Endothelial cell of umbilical vein (primary cell): ENCODE measurements at regions not wholly inside any gene's neighbourhood (a gene's known extent, or its start where the extent isn't known, plus 50 kb on each side); places are given as distances from the start of the nearest gene placed in this dataset.

Experiments used
- BruUV-seq: library from RNA; stranded (reverse); fragments of 400-500 nt; replicated peaks from 2 replicates; lab custom pipeline; 2021; lab: Mats Ljungman, UMichigan
- CTCF ChIA-PET: fragments of 300-600, 350-600 bp; sonication (Branson Sonifier 250); formaldehyde crosslinking; loops from one replicate; lab custom pipeline; 2021; ENCODE audit warnings: antibody characterized with exemption, inconsistent platforms; lab: Charles Lee
- POLR2A ChIA-PET: fragments of 300-600, 350-600 bp; sonication (Branson Sonifier 250); formaldehyde crosslinking; loops from one replicate; lab custom pipeline; 2021; ENCODE audit warnings: antibody characterized with exemption, inconsistent platforms; lab: Charles Lee
- DNase-seq: peaks from one replicate; pipeline ENCODE4 v3.0.0-alpha.2; 2011; ENCODE audit warnings: low read depth, low spot score
- FAIRE-seq: peaks from 2 replicates; lab custom pipeline; 2011; peaks lifted over from hg19 to GRCh38; lab: Jason Lieb, UNC
- H2AFZ ChIP-seq: 2 replicates; pipeline ENCODE4 v1.6.0; 2012; ENCODE audit warnings: low read depth, low read length, control low read depth, inconsistent platforms
- H3K27ac ChIP-seq: 2 replicates; pipeline ENCODE4 v1.5.1; 2011; ENCODE audit warnings: low read depth, mild to moderate bottlenecking, control low read depth, low read length, moderate library complexity; ENCODE audit not compliant: insufficient read depth
- H3K27me3 ChIP-seq, 2 experiments: 2 replicates each; pipeline versions ENCODE4 v1.6.0 to v1.6.1; 2011; ENCODE audit warnings: low read length in 2 of 2, mixed read lengths in 1 of 2; ENCODE audit not compliant: control insufficient read depth in 2 of 2, insufficient read depth in 2 of 2
- H3K36me3 ChIP-seq, 2 experiments: 2 replicates in 1 of 2; 3 replicates in 1 of 2; pipeline ENCODE4 v1.5.1; 2011; ENCODE audit warnings: low read length in 2 of 2, mild to moderate bottlenecking in 1 of 2, moderate library complexity in 1 of 2; ENCODE audit not compliant: control insufficient read depth in 2 of 2, insufficient read depth in 2 of 2; ENCODE audit errors: extremely low read depth in 1 of 2
- H3K4me1 ChIP-seq: 3 replicates; pipeline ENCODE4 v1.5.1; 2011; ENCODE audit warnings: mild to moderate bottlenecking, low read length; ENCODE audit not compliant: control insufficient read depth, insufficient read depth; ENCODE audit errors: extremely low read depth
- H3K4me2 ChIP-seq: 2 replicates; pipeline ENCODE4 v1.6.1; 2011; ENCODE audit warnings: low read length, control low read depth, mixed read lengths; ENCODE audit not compliant: insufficient read depth
- H3K4me3 ChIP-seq, 3 experiments: fragments of 200-600 bp in 1 of 3; sonication (generic), shearing (Covaris generic) in 1 of 3; replicated peaks in 1 of 3; 2 replicates each; pipeline ENCODE4 v1.5.1; 2011 to 2016; ENCODE audit warnings: control low read depth in 3 of 3, low read length in 3 of 3, mild to moderate bottlenecking in 2 of 3, inconsistent platforms in 1 of 3, low read depth in 1 of 3, moderate library complexity in 1 of 3; ENCODE audit not compliant: insufficient read depth in 1 of 3
- H3K79me2 ChIP-seq: 2 replicates; pipeline ENCODE4 v1.6.0; 2012; ENCODE audit warnings: low read length, inconsistent platforms; ENCODE audit not compliant: control insufficient read depth, insufficient read depth
- H3K9ac ChIP-seq: replicated peaks from 2 replicates; pipeline ENCODE3; 2011; ENCODE audit warnings: low read length, control low read depth; ENCODE audit not compliant: insufficient read depth; ENCODE audit errors: extremely low read depth
- H3K9me1 ChIP-seq: replicated peaks from 3 replicates; pipeline ENCODE4 v1.6.0; 2011; ENCODE audit warnings: mild to moderate bottlenecking, low read length; ENCODE audit not compliant: control insufficient read depth, insufficient read depth; ENCODE audit errors: extremely low read depth
- H3K9me3 ChIP-seq: replicated peaks from 2 replicates; pipeline ENCODE4 v1.5.1; 2012; ENCODE audit warnings: low read length, inconsistent platforms; ENCODE audit not compliant: control insufficient read depth, insufficient read depth
- H4K20me1 ChIP-seq: replicated peaks from 2 replicates; pipeline ENCODE3; 2011; ENCODE audit warnings: mild to moderate bottlenecking, low read length; ENCODE audit not compliant: control insufficient read depth, insufficient read depth; ENCODE audit errors: extremely low read depth
- EZH2 ChIP-seq: IDR thresholded peaks from 2 replicates; pipeline ENCODE4 v1.6.1; 2012; ENCODE audit warnings: borderline replicate concordance, low read depth, mild to moderate bottlenecking, moderate library complexity, low read length, inconsistent platforms; ENCODE audit not compliant: severe bottlenecking
- FOS ChIP-seq: IDR thresholded peaks from 2 replicates; pipeline ENCODE4 v1.6.1; 2011; ENCODE audit warnings: mild to moderate bottlenecking, low read length, moderate library complexity, borderline replicate concordance; ENCODE audit not compliant: insufficient read depth
- JUN ChIP-seq: IDR thresholded peaks from 2 replicates; pipeline ENCODE4 v1.6.1; 2011; ENCODE audit warnings: borderline replicate concordance, low read depth; ENCODE audit not compliant: insufficient read length, insufficient read depth
- MYC ChIP-seq: IDR thresholded peaks from one replicate; pipeline ENCODE4 v1.6.1; 2011; ENCODE audit warnings: mild to moderate bottlenecking, low read depth, low read length
- POLR2A ChIP-seq: IDR thresholded peaks from 2 replicates; pipeline ENCODE4 v1.6.1; 2012; ENCODE audit warnings: low read depth, mild to moderate bottlenecking, control low read depth, low read length
- dilution Hi-C: fragments of 300-500 bp; cut with MboI; formaldehyde crosslinking; loops from one replicate; pipeline ENCODE4 v1.15.0; 2019; ENCODE audit warnings: low sequenced_read_pairs; ENCODE audit not compliant: extremely low pct_ligation_motif_present
- intact Hi-C: fragments of 100-400 bp; cut with micrococcal nuclease; formaldehyde crosslinking; loops from one replicate; pipeline ENCODE4 v1.10.0; 2022
- TF ChIP-seq, protein P1 (sequence below): IDR thresholded peaks from 2 replicates; pipeline ENCODE4 v1.6.1; 2011; ENCODE audit not compliant: insufficient read depth, insufficient read length
- TF ChIP-seq, protein P2 (sequence below), 2 donors: IDR thresholded peaks; 1 replicate in 1 of 2; 2 replicates in 1 of 2; pipeline ENCODE4 v1.5.1; 2011; ENCODE audit warnings: low read length in 2 of 2, mild to moderate bottlenecking in 2 of 2, moderate library complexity in 2 of 2, control low read depth in 1 of 2, inconsistent platforms in 1 of 2, low read depth in 1 of 2; ENCODE audit not compliant: insufficient read depth in 1 of 2; ENCODE audit errors: extremely low read depth in 1 of 2

DNA sequence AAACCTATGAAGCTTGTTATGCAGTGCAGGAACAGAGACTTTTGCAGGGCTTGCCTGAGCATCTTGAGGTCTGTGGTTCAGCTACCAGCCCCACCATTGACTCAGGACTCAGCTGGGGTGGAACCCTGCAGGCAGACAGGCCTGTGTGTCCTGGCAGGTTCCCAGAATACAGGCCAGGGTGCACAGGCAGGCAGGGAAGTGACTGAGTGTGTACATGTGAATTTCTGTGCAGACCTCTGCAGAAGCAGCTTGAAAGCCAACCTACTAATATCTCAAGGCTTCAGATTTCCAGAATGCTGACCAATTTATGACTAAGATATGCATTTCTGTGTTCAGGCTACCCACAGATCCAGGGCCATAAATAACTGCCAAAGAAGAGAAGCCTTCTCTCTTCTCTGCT, 254.4 kb downstream of the DLEU7 start:
- Histone ChIP-seq H4K20me1 (no peaks in the 10 kb centered on the region), H3K9me3 (no peaks in the 10 kb centered on the region), H3K36me3 (no peaks in the 10 kb centered on the region), H3K4me3 (no peak overlapping the region), H2AFZ (no peak overlapping the region), H3K9ac (no peak overlapping the region), H3K4me1 (peaks cover 5% of the 10 kb centered on the region), H3K27ac (no peak overlapping the region), H3K79me2 (no peaks in the 10 kb centered on the region), H3K4me2 (no peak overlapping the region), H3K9me1 (no peaks in the 10 kb centered on the region), H3K27me3 (peaks cover 5 to 8% of the 10 kb centered on the region in 2 experiments)
- intact Hi-C loops, result no loop called here
- no peak for TF ChIP-seq MYC
- TF ChIP-seq, protein P1, sequence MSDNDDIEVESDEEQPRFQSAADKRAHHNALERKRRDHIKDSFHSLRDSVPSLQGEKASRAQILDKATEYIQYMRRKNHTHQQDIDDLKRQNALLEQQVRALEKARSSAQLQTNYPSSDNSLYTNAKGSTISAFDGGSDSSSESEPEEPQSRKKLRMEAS, result no peak
- TF ChIP-seq JUN, result no peak
- no peak for TF ChIP-seq EZH2
- TF ChIP-seq, protein P2, sequence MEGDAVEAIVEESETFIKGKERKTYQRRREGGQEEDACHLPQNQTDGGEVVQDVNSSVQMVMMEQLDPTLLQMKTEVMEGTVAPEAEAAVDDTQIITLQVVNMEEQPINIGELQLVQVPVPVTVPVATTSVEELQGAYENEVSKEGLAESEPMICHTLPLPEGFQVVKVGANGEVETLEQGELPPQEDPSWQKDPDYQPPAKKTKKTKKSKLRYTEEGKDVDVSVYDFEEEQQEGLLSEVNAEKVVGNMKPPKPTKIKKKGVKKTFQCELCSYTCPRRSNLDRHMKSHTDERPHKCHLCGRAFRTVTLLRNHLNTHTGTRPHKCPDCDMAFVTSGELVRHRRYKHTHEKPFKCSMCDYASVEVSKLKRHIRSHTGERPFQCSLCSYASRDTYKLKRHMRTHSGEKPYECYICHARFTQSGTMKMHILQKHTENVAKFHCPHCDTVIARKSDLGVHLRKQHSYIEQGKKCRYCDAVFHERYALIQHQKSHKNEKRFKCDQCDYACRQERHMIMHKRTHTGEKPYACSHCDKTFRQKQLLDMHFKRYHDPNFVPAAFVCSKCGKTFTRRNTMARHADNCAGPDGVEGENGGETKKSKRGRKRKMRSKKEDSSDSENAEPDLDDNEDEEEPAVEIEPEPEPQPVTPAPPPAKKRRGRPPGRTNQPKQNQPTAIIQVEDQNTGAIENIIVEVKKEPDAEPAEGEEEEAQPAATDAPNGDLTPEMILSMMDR (IDR thresholded peaks at IDR 0.05; ENCODE audit: extremely low read depth in 1 of 2, insufficient read depth in 1 of 2, low read depth in 1 of 2, low read length in 2 of 2), result no peak
- TF ChIP-seq POLR2A, result no peak
- TF ChIP-seq FOS, result no peak
- DNase-seq (no peak), FAIRE-seq (no peak)
- dilution Hi-C loops, result no loop called here
- no TSS peak for BruUV-seq
- ChIA-PET POLR2A (no interaction called here), CTCF (interaction anchor here (1.2 kb wide), 1 partner anchor 592 kb away, joined by 3 read pairs; the partner anchor contains the start of gene TRIM13)
